Esophagus muscularis mucosa (tissue), 3 donors: ENCODE measurements at regions not wholly inside any gene's neighbourhood (a gene's known extent, or its start where the extent isn't known, plus 50 kb on each side); places are given as distances from the start of the nearest gene placed in this dataset.

Source experiments
- EP300 ChIP-seq: sonication (generic); formaldehyde crosslinking; IDR thresholded peaks from one replicate; pipeline ENCODE4 v1.6.1; 2017; ENCODE audit warnings: antibody characterized with exemption
- TF ChIP-seq, protein P1 (sequence below), 3 experiments: fragments of 200-600 bp in 2 of 3; fragments of 450-650 bp in 1 of 3; sonication (generic) in 2 of 3; IDR thresholded peaks; one replicate each; pipeline ENCODE4 v1.5.1; 2017 to 2019; ENCODE audit warnings: antibody characterized with exemption in 3 of 3, mild to moderate bottlenecking in 2 of 3, moderate library complexity in 1 of 3

GRCh38 chr11:80144897-80145594, 704.2 kb upstream of the TENM4 start:
- TF ChIP-seq EP300: no peak
- TF ChIP-seq, protein P1, sequence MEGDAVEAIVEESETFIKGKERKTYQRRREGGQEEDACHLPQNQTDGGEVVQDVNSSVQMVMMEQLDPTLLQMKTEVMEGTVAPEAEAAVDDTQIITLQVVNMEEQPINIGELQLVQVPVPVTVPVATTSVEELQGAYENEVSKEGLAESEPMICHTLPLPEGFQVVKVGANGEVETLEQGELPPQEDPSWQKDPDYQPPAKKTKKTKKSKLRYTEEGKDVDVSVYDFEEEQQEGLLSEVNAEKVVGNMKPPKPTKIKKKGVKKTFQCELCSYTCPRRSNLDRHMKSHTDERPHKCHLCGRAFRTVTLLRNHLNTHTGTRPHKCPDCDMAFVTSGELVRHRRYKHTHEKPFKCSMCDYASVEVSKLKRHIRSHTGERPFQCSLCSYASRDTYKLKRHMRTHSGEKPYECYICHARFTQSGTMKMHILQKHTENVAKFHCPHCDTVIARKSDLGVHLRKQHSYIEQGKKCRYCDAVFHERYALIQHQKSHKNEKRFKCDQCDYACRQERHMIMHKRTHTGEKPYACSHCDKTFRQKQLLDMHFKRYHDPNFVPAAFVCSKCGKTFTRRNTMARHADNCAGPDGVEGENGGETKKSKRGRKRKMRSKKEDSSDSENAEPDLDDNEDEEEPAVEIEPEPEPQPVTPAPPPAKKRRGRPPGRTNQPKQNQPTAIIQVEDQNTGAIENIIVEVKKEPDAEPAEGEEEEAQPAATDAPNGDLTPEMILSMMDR (IDR thresholded peaks at IDR 0.05): no peak
